Activated CD8-positive, alpha-beta memory T cell treated with anti-CD3 and anti-CD28 coated beads, Interleukin-2, amount 50 U/mL, for 48 hours (primary cell): ENCODE measurements at regions not wholly inside any gene's neighbourhood (a gene's known extent, or its start where the extent isn't known, plus 50 kb on each side); places are given as distances from the start of the nearest gene placed in this dataset.
"Not testable (repeated sequence)": the region's sequence is repeated elsewhere in the genome, so short reads cannot be mapped to it uniquely, and the experiment has no call there.

Source experiments
- DNase-seq: peaks from one replicate; pipeline ENCODE4 v3.0.0-alpha.2; 2020

DNA sequence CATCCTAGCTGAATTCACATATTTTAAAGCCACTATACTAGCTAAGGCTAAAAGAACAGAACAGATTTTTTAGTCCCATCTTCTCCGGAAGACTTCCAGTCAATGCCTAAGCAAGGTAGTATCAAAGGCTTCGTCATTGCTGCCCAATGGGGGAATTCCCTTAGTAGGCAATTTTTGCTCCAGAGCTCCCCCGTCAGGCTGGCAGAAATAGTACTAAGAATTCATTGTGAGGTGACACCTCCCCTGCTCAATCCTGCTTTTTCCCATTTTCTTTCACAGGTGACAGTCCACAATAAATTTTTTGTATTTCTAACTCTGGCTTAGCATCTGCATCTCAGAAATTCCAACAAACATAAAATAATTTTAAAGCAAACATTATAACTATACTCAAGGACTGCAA lies 52.8 kb upstream of the SRSF6 start:
- DNase-seq: peak; percentile 63

DNA sequence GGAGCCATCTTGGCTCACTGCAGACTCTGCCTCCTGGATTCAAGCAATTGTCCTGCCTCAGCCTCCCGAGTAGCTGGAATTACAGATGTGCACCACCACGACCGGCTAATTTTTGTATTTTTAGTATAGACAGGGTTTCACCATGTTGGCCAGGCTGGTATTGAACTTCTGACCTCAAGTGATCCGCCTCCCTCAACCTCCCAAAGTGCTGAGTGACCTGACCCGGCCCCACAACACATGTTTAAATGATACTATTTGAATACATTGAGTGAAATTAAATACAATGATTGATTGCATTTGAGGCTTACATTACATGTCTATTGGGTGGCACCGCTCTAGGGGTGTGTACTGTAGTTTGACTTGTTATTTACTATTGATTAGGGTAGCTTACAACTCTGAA lies 56.8 kb upstream of the SRSF6 start:
- DNase-seq: not testable (repeated sequence)

DNA sequence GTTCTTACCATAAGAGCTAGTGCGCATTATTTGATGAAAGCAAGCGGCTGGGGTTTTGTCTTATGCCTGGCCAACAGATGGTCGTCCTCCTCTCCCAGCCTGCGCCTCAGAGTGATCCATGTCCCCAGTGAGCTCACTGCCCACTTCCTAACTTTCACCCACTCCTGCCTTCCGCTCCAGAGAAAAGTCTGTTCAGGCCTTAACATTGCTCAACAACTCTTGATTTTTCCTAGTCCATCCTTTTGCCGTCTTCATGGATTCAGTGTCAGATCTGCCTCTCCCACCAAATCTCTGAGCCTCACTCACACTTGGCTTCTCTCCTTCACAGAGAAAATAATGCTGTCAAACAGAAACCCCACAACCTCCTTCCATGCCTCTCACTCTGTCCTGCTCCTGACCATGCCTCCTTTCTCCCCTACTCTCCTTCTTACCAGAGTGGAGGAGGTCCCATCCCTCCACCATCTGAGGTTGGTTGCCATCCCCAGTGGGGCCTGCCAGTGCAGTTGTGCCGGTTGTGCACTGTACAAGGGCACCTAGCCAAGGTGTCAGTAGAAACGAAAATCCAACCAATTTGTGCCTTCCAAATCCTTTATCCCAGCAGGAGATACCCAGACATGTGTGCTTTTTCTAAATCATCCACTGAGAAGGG lies 58.9 kb upstream of the SRSF6 start:
- DNase-seq: no peak

DNA sequence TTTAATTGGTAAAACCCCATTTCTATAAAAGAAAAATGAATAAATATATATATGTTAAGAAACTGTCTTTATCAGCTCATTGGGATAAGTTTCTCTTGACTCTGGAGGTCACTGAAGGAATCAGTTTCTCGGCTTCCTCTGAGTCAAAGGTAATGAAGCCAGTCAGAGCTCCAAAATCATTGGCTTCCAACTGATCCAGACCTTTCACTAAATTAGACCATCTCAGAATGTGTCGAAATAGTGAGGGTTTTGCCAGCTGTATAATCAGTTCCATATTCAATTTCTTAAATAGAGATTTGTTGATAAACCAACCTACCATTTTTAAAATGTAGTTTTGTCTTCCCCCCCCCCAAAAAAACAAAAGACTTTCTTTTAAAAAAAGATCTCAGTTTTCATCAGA lies 60.5 kb upstream of the SRSF6 start:
- no peak for DNase-seq

DNA sequence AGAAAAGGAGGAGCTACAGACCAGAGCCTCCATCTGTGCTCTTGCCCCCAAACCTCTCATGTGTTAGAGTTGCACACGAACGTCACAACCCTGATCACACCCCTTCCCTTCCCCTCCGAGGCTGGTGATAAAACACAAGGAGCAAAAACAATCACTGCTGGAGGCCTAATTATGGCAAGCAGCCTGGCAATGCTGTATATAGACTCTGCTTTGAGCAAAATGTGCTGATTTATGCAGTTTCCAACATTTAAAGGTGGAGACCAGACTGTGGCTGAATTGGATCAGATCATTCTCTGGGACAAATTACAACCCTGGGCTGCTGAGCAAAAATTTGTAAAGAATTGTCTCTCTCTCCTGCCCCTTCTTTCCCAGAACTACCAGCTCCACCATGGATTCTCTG lies 64.6 kb upstream of the SRSF6 start:
- DNase-seq: no peak

DNA sequence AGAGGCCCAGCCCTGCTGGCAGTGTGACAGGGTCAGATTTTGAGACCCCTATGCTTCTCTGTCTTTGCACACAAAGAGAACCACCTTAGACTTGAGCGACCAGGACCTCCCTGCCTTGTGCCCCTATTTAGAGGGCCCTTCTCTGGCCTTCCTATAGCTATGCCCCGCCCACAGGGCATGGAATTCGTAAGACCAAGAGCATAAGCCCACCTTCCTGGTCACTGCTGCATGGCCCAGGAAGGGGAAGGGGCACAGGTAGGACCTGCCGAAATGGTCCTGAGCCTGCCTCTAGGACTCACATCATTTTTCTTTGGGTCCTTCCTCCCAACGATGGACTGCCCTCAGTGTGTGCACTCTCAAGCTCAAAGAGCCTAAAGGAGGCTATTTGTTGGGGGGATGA lies 65.1 kb upstream of the SRSF6 start:
- DNase-seq: no peak

DNA sequence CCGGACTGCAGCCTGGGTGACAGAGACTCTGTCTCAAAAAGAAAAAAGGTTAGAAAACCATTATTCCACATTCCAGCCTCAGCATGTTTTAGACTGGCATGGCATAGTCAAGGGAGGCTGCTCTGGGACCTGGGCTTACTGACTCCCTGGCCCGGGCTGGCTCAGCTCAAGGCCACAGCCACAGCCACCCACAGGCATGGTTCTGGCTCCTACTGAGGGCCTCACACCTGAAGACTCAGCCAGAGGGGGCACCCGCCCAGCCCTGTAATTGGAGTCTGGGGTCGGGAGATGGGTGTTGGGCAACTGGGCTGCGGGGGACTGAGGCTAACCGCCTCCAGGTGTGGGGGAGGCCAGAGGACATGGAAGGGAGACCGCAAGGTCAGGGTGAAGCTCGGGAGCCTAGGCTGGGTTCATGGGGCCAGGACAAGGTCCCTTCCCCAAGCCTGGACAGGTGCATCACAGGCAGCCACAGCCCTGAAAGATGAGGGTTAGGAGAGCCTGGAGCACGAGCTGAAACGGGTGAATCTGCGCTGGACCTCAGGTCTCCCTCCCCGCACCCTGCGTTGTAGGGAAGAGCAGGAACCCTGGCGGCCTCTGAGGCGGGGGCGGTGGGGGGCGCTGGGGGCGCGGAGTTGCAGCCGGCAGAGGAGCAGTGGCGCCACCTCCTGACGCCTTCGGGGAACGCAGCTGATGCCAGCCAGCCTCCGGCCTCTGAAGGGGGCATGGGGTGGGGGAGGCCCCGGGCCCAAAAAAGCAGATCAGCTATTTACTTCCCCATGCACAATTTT lies 67.7 kb upstream of the SRSF6 start:
- peak; percentile 67 for DNase-seq

DNA sequence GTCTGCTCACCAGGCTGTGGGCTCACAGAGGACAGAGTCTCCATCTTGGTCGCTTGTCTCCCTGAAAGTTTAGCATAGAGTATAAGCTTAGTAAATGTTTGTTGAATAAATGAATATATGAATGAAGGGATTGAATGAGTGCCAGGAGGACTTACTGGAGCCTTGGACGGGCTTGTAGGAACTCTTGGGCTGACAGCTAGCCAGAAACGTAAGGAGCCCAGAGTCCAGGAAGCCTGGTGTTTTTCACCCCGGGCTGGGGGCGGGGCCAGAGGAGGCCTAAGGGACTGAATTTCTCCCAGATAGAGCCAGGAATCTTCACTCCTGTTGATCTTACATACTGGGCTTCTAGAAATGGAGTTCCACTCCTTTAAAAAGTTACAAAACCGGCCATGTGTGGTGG lies 68.5 kb upstream of the SRSF6 start:
- DNase-seq: no peak

DNA sequence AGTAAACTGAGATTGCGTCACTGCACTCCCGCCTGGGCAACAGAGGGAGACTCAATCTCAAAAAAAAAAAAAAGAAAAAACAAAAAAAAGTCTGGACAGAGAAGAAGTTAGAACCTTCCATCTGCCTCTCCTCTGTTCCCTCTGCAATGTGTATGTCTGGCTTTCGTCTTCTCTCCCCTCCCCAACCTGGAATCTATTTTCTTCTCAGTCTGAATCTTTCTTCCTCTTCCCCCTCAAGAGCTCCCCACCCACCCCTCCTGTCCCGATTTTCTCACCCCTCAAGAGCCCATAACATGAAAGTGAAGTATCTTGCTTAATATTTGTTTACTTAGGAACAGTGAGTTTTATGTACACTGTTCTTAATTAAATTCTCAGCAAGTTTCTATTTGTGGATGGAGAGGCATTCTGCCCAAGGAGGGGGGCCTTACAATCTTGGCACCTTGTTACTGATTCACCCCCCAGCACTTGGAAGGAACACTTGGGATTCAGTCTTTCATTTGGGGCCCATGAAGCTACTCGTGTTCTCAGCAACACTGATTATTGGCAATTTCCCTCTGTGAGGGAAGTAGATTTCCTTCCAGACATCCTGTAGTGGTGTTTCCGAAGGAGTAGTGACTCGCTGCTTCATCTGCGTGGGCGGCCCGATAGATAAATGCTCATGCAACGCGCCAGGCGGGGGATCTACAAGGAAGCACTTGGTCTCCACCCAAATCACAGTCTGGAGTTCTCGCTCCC lies 69.3 kb upstream of the SRSF6 start:
- DNase-seq: no peak

DNA sequence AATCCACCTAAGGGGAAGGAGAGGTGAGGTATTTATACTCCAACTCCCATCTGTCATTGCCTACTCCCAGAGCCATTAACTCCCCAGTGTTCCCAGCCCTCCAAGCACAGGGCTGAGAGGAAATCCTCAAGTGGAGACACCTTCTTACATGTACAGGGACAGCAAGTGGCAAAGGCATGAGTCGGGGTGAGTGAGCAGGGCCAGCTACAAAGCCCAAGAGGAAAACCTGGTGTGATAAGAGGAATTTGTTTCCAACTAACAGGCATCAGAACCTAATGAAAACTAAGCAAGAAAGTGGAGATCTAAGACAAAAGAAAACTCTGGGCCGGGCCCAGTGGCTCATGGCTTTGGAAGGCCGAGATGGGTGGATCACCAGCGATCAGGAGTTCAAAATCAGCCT lies 70.0 kb upstream of the SRSF6 start:
- no peak for DNase-seq

DNA sequence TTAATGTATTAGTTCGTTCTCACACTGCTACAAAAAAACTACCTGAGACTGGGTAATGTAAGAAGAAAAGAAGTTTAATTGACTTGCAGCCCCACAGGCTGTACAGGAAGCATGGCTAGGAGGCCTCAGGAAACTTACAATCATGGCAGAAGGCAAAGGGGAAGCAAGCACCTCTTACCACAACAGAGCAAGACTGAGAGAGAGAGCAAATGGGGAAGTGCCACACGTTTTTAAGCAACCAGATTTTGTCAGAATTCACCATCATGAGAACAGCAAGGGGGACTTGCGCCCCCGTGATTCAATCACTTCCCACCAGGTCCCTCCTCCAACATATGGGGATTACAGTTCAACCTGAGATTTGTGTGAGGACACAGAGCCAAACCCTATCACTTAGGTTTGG lies 70.8 kb upstream of the SRSF6 start:
- no peak for DNase-seq

DNA sequence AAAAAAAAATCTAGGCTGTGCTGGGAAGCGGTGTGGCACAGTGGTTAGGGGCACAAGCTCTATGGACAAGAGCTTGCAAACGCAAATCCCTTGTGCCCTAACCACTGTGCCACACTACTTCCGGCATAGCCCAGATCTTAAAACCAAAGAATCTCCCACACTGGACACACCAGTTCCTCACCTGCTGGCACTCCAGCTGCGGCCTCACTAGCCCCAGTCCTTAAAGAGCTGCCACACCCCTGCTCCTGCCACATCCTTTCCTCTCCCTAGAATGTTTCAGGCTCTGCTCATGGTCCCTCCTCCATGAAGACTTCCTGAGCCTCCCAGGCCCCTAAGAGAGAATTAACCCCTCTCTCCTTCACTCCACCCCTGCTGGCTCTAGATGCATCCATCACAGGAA lies 71.8 kb upstream of the SRSF6 start:
- DNase-seq: no peak

DNA sequence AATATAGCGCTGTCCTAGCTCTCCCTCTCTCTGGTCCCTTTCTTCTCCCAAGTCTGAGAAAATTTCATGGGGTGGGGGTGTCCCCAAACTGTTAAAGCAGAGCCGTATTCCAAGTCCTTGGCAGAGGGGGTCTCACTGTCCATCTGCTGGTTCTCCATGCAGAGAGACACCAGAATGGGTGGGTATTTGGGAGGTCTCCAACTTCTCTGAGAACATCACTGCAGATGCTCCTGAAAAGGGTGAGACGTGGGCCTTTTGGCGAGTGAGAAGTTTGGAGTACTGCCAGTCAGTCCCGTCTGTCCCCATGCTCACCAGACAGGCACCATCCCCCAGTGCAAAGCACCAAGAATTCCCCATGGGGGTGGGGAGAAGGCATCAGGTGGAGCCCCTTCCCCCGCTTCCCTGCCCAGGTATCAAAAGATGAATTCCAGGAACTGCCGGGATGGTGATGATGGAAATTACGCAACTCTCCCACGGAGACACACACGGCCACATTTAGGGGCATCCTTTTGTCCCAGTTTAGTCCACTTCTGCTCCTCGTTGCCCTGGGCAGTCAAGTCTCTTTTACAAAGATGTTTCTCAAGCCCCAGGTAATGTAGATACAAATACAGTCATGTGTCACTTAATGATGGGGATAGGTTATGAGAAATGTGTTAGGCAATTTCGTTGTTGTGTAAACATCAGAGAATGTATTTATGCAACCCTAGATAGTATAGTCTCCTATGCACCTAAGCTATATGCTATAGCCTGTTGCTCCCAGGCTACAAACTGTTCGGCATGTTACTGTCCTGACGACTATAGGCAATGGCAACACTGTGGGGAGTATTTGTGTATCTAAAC lies 73.4 kb upstream of the SRSF6 start:
- DNase-seq: no peak

DNA sequence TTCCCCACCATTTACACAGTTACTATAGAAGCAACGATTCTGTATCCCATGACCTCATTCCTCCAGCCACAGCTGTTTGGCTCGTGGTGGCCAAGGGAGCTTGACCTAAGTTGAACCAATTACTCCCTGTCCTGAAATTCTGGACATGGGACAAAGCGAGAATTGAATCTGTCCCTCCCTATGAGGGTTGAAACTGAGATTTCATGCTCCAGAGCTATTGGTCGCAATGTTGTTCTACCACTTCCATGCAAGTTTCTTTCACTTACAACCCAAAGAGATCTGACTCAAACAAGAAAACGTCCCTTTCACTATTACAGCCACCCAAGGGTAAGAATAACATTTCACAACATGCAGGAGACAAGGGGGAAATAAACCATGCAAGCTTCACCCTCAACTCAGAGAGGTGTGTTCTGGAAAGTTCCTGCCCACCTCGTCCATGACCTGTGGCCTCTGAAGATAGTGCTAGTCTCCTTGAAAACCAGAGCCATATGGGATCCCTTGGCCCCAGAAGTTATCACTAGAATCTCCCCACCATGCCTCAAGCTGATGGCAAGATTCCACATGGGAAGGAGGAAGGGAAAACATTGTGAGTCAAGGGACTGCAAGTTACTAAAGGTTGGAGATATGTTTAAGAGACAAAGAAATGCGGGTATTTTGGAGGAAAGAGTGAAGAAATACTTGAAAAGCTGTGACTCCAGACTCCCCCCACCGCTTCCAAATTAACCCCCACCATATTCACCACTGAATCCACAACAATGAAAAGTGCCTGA lies 74.5 kb upstream of the SRSF6 start:
- DNase-seq: no peak

DNA sequence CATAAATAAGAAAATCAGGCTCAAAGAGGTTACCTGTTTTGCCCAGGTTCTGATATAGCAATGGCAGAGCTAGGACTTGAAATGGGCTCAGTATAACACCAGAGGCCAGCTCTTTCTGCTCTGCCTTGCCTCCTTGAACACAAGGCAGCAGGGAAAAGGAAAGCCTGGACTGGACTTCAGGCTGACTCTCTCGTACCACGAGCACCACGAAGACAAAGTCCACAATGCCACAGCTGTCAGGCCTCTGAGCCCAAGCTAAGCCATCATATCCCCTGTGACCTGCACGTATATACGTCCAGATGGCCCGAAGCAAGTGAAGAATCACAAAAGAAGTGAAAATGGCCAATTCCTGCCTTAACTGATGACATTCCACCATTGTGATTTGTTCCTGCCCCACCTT lies 75.6 kb upstream of the SRSF6 start:
- DNase-seq: not testable (repeated sequence)

DNA sequence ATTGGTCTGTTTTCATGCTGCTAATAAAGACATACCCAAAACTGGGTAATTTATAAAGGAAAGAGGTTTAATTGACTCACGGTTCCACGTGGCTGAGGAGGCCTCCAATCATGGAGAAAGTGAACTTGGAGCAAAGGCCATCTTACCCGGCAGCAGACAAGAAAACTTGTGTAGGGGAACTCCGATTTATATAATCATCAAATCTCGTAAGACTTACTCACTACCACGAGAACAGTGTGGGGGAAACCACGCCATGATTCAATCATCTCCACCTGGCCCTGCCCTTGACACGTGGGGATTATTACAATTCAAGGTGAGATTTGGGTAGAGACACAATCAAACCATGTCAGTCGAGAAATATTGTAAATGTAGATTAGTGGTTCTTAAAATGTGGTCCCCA lies 76.2 kb upstream of the SRSF6 start:
- DNase-seq: not testable (repeated sequence)

DNA sequence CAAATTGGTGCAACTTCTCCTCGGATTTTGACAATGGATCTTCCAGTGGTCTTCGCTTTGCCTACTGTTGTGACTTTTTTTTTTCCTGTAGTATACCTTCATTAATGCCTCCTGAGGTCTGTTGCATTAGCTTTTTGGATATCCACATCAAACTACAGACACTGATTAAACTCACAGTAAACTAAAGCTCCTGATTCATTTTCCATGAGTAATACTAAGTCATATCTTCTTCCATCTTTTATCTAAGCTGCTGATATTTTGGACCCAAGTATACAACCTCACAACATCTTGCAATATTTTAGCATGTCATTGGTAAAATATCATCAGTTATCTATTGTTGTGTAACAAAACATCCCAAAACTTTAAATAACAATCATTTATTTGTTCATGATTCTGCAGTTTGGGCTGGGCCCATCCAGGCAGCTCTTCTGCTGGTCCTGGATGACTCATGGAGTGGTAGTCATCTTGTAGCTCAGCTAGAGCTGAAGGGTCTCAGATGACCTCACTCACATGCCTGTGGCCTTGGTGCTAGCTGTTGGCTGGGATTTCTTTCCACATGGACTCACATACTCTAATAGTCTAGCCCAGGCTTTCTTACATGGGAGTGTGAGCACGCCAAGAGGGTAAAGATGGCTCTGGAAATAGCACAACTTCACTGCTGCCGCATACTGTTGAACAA lies 78.3 kb upstream of the SRSF6 start:
- no peak for DNase-seq

DNA sequence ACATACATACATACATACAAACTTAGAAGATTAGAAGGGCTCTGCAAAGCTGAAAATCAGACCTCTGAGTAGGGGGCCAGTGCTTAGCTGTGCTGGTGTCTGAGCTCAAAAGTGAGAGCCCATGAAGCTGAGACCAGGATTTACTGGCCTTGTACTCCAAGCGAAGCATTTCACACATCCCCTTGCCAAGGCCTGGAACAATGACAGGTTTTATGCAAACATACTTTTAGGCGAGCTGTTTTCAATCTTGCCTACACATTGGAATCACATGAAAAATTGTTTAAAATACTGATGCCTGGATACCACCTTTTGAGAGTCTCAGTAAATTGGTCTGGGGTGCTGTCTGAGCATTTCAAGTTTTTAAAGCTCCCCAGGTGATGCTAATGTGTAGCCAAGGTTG lies 80.9 kb upstream of the SRSF6 start:
- no peak for DNase-seq

DNA sequence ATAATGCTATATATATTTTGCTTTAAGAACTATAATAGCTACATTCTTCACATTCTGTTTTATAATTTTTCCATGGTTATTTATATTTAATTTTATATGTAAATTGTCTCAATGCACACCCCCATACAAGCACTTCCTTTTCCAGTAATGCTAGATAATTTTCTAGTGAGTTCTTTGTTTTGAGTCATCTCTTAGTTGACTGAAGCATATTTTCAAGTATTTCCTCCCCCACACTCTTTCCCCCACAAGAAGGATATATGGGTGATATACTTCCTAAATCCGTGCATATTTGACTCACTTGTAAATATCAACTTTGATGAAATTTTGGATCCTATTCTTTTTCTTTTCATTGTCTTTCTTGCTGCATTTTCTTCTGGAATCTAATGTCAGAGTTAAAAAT lies 82.1 kb upstream of the SRSF6 start:
- DNase-seq: no peak

DNA sequence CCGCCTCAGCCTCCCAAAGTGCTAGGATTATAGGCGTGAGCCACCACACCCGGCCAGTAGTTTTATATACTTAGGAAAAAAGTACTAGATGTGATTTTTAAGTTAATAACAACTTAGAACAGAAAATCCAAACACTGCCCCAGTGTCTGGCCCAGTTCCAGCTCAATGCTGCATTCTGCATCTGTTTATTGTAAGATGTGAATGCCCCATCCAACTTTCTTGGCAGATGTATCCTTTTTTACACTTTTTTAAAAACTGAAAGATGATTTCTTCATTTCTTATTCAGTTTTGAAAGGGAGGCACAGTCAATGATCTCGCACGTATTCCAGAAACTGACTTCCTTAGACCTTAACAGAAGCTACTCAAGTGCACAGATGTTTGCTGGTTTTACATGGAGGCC lies 85.6 kb upstream of the SRSF6 start:
- no peak for DNase-seq

DNA sequence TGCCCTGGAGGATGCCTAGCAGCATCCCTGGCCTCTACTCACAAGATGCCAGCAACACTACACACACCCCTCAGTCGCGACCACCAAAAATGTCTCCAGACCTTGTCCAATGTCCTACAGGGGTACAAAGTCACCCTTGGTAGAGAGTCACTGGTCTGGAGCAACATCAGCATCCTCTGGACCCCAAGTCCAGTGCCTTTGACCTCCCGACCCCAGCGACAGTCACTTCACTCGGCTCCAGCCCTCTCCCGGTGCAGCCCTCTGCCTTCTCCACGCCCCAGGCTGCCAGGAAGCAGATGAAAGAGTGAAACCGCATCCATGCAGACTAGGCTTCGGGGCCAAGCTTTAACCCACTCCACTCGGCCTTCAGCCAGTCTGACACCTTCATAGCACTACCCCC lies 92.0 kb upstream of the SRSF6 start:
- DNase-seq: no peak

DNA sequence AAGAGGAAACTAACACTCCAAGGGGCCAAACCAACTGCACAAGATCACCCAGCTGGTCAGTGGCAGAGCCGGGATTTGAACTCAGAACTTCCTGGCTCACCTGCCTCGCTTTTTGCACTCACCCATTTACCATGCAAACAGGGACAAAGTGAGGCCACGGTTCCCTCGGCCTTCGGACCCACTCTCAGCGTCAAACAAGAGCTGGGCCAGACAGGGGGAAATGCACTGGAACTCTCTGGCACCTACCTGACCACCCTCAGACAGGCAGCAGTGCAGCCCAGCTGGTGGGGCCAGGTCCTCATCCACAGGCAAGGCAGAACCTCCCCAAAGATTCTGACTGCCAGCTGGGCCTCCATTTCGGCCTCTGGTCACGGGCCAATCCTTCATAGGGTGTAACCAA lies 93.7 kb upstream of the SRSF6 start:
- DNase-seq: no peak
